Neutrophil (primary cell): ENCODE measurements at regions not wholly inside any gene's neighbourhood (a gene's known extent, or its start where the extent isn't known, plus 50 kb on each side); places are given as distances from the start of the nearest gene placed in this dataset.

Source experiments
- H3K27ac ChIP-seq: fragments of 200-600 bp; sonication (generic); 2 replicates; pipeline ENCODE4 v1.5.1; 2016; ENCODE audit warnings: mild to moderate bottlenecking, moderate library complexity
- H3K27me3 ChIP-seq: fragments of 200-600 bp; sonication (generic); 2 replicates; pipeline ENCODE4 v1.6.0; 2016; ENCODE audit warnings: mild to moderate bottlenecking
- H3K36me3 ChIP-seq: fragments of 200-600 bp; sonication (generic); 2 replicates; pipeline ENCODE4 v1.5.1; 2017
- H3K4me1 ChIP-seq, 2 experiments: fragments of 200-600 bp in 1 of 2; sonication (generic) in 1 of 2; 1 replicate in 1 of 2; 2 replicates in 1 of 2; pipeline versions ENCODE4 v1.5.1 to v1.6.1; 2013 to 2016; ENCODE audit warnings: low read depth in 1 of 2, low read length in 1 of 2, mild to moderate bottlenecking in 1 of 2, moderate library complexity in 1 of 2; ENCODE audit not compliant: control insufficient read depth in 1 of 2, insufficient read depth in 1 of 2
- H3K4me3 ChIP-seq, 2 experiments: fragments of 200-600 bp in 1 of 2; sonication (generic) in 1 of 2; 1 replicate in 1 of 2; 2 replicates in 1 of 2; pipeline ENCODE4 v1.5.1; 2013 to 2016; ENCODE audit warnings: low read depth in 1 of 2, low read length in 1 of 2, mild to moderate bottlenecking in 1 of 2, moderate library complexity in 1 of 2
- H3K9me3 ChIP-seq: fragments of 200-600 bp; sonication (generic); 2 replicates; pipeline ENCODE4 v1.5.1; 2016
- TF ChIP-seq, protein P1 (sequence below): fragments of 200-600 bp; sonication (generic); IDR thresholded peaks from 2 replicates; pipeline ENCODE4 v1.5.1; 2016; ENCODE audit warnings: antibody characterized with exemption

- TF ChIP-seq, protein P1, sequence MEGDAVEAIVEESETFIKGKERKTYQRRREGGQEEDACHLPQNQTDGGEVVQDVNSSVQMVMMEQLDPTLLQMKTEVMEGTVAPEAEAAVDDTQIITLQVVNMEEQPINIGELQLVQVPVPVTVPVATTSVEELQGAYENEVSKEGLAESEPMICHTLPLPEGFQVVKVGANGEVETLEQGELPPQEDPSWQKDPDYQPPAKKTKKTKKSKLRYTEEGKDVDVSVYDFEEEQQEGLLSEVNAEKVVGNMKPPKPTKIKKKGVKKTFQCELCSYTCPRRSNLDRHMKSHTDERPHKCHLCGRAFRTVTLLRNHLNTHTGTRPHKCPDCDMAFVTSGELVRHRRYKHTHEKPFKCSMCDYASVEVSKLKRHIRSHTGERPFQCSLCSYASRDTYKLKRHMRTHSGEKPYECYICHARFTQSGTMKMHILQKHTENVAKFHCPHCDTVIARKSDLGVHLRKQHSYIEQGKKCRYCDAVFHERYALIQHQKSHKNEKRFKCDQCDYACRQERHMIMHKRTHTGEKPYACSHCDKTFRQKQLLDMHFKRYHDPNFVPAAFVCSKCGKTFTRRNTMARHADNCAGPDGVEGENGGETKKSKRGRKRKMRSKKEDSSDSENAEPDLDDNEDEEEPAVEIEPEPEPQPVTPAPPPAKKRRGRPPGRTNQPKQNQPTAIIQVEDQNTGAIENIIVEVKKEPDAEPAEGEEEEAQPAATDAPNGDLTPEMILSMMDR = no peak
Measured at GRCh38 chr2:118548880-118549488, 298.5 kb downstream of the EN1 start.

DNA sequence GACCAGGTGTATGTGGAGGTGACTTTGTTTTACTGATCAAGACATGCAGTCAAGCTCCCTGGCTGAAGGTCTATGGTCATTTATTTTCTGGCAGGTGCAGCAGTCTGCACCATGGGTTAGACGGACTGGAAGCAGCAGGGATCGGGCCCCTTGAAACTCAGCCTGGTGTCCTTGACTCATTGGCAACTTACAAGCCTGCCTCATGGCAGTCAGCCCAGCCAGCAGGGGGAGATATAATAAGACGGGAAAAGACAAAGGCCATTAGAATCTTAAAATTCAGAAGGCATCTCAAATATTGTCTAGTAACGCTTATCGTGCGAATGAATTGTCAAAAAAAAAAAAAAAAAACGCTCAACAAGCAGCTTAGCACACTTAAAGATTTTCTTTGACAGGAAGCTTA is 308.2 kb downstream of the EN1 start:
- Histone ChIP-seq H3K36me3 (no peaks in the 10 kb centered on the region), H3K27ac (no peak overlapping the region), H3K4me3 (no peak overlapping the region), H3K9me3 (no peaks in the 10 kb centered on the region), H3K4me1 (no peaks in the 10 kb centered on the region), H3K27me3 (no peaks in the 10 kb centered on the region)
- TF ChIP-seq, protein P1 = no peak

More at GRCh38 chr2:118548880-118549488, 298.5 kb downstream of the EN1 start:
- Histone ChIP-seq H3K27ac (no peak overlapping the region), H3K36me3 (no peaks in the 10 kb centered on the region), H3K4me3 (no peak overlapping the region), H3K27me3 (no peaks in the 10 kb centered on the region), H3K9me3 (no peaks in the 10 kb centered on the region), H3K4me1 (no peaks in the 10 kb centered on the region)

DNA sequence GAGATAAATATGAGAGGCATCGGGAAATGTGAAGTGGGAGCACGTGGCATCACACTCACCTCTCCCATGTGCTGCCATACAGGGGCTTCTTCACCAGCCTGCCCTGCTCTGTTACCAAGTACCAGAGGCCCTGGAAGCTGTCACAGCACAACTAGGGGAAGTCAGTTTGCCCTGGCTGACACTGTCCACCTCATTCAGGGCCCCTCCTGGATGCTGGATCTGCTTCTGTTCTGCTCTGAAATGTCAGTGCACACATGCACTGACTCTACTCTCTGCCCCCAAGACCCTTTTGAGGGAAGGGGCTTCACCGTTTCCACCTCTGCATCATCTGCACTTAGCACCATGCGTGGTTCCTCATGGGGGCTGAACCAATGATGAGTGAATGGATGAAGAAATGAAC is 311.1 kb downstream of the EN1 start:
- TF ChIP-seq, protein P1 = no peak
- H3K27ac ChIP-seq = no peak overlapping the region
- no peaks in the 10 kb centered on the region for H3K4me1 ChIP-seq

GRCh38 chr2:118535818-118536212 is 311.6 kb downstream of the EN1 start:
- Histone ChIP-seq H3K9me3 (no peaks in the 10 kb centered on the region), H3K4me1 (no peaks in the 10 kb centered on the region), H3K27ac (no peak overlapping the region), H3K27me3 (no peaks in the 10 kb centered on the region), H3K4me3 (no peak overlapping the region), H3K36me3 (no peaks in the 10 kb centered on the region)
- TF ChIP-seq, protein P1 = no peak

More for the DNA sequence above, 311.1 kb downstream of the EN1 start:
- H3K36me3 ChIP-seq = no peaks in the 10 kb centered on the region
- no peak overlapping the region for H3K4me3 ChIP-seq
- no peaks in the 10 kb centered on the region for H3K27me3 ChIP-seq
- H3K9me3 ChIP-seq = no peaks in the 10 kb centered on the region

GRCh38 chr2:118535171-118535817 is 312.2 kb downstream of the EN1 start:
- Histone ChIP-seq H3K4me3 (no peak overlapping the region), H3K27me3 (no peaks in the 10 kb centered on the region), H3K36me3 (no peaks in the 10 kb centered on the region), H3K9me3 (no peaks in the 10 kb centered on the region), H3K27ac (no peak overlapping the region), H3K4me1 (no peaks in the 10 kb centered on the region)
- TF ChIP-seq, protein P1 = no peak
